GM12865 (cell line): ENCODE measurements at regions not wholly inside any gene's neighbourhood (a gene's known extent, or its start where the extent isn't known, plus 50 kb on each side); places are given as distances from the start of the nearest gene placed in this dataset.

Experiments used
- DNase-seq: peaks from one replicate; pipeline ENCODE4 v3.0.0; 2010; ENCODE audit warnings: low read depth
- H3K4me3 ChIP-seq: 2 replicates; pipeline ENCODE4 v1.5.1; 2011; ENCODE audit warnings: mild to moderate bottlenecking, low read depth, low read length, control low read depth
- TF ChIP-seq, protein P1 (sequence below): IDR thresholded peaks from 2 replicates; pipeline ENCODE4 v1.5.1; 2011; ENCODE audit warnings: low read length, control low read depth, low read depth, inconsistent platforms; ENCODE audit not compliant: insufficient read depth; ENCODE audit errors: missing control alignments

GRCh38 chr22:49715450-49715849, 112.2 kb downstream of the BRD1 start:
- no peak for DNase-seq
- H3K4me3 ChIP-seq = no peak overlapping the region
- TF ChIP-seq, protein P1, sequence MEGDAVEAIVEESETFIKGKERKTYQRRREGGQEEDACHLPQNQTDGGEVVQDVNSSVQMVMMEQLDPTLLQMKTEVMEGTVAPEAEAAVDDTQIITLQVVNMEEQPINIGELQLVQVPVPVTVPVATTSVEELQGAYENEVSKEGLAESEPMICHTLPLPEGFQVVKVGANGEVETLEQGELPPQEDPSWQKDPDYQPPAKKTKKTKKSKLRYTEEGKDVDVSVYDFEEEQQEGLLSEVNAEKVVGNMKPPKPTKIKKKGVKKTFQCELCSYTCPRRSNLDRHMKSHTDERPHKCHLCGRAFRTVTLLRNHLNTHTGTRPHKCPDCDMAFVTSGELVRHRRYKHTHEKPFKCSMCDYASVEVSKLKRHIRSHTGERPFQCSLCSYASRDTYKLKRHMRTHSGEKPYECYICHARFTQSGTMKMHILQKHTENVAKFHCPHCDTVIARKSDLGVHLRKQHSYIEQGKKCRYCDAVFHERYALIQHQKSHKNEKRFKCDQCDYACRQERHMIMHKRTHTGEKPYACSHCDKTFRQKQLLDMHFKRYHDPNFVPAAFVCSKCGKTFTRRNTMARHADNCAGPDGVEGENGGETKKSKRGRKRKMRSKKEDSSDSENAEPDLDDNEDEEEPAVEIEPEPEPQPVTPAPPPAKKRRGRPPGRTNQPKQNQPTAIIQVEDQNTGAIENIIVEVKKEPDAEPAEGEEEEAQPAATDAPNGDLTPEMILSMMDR = no peak

GRCh38 chr22:49713003-49713402, 114.7 kb downstream of the BRD1 start:
- no peak for DNase-seq
- TF ChIP-seq, protein P1 = no peak
- no peak overlapping the region for H3K4me3 ChIP-seq

DNA sequence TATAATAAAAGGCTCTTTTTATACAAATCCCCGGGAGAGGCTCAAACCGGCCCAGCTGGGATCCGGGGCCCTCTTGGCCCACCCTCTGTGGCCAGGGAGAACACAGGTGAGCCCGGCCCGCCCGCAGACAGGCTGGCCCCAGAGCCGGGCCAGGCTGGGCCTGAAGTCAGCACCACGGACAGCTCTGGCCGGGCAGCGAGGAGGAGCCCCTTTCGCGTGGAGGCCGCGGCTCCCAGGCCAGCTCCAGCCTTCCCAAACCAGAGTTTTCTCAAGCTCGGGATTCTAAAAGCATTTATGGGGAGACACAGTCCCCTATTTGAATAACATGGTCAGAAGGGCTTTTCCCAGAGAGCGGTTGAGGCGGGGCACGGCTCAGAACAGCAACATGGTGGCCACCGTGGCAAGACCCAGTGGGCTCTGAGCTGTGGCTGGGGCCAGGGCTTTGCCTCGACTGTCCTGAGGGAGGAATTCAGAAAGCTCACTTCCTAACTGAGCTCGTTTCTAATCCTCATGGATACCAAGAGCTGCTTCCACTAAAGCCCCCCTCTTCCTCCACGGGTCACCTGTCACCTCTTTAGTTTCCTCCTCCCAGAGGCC, 115.4 kb downstream of the BRD1 start:
- H3K4me3 ChIP-seq = no peak overlapping the region
- DNase-seq = no peak
- TF ChIP-seq, protein P1 = no peak

DNA sequence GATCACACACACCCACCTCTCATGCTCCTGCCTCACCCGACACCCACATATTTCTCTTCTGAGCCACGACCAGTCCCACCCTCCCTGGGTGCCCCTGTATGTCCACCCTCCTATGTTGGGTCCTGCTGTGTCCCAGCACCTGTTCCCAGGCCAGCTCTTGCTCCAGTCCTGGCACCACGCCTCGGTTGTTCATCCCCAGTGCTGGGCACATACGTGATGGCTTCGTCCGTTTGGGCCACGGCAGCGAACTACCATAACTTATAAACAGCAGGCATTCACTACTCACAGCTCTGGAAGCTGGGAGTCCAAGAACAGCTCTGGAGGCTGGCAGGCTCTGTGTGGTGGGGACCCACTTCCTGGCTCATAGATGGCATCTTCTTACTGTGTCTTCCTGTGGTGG, 116.9 kb downstream of the BRD1 start:
- TF ChIP-seq, protein P1 = no peak
- H3K4me3 ChIP-seq = no peak overlapping the region
- no peak for DNase-seq

DNA sequence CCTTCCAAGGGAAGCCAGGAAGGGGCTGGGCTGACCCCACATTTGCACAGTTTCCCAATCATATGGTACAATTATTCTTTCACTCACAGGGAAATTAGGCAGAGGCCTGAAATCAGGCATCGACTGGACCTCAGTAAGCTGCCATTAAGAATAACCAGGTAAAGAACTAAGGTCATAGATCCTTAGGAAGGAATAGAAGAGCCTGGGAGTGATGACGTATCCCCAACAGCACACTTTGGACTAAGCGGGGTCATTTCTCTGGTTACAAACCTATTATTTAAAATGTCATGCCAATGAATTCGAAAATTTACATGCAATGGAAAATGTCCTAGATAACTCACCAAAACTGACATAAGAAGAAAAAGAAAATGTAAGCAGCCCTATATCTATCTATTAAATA, 118.2 kb downstream of the BRD1 start:
- TF ChIP-seq, protein P1 = no peak
- H3K4me3 ChIP-seq = no peak overlapping the region
- no peak for DNase-seq

- DNase-seq = no peak
- TF ChIP-seq, protein P1 = no peak
- H3K4me3 ChIP-seq = no peak overlapping the region
Measured at GRCh38 chr22:49705972-49706352, 121.7 kb downstream of the BRD1 start.

DNA sequence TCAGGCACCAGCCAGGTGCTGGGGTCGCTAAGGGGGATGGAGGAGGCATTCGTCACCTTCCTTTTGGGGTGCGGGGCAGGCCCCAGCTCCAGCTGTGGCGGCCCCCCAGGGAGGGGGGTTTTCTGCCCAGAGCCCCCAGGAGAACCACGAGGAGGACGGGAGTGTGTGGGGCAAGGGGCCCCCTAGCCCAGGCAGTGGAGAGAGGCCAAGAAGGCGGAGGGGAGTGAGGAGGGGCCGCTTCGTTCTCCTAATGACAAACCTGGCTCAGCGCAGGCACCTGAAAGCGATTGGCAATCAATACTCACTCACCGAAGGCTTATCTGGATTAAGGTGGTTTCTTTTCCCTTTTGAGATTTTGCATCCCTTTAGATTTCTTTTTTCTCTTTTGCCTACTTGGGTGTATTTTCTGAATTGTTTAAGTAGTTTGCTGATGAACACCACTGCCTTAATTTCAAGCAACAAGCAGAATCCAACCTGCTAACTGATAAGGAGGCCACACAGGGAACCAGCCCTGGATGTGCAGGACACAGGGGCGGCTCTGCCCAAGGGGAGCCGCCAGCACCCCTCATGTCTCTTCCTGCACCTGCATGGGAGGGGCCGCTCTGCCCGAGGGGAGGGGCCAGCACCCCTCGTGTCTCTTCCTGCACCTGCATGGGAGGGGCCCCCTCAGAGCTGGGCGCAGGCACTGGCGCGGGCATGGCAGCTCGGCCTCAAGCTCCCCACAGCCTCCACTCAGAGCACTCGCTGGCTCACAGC, 122.3 kb downstream of the BRD1 start:
- no peak overlapping the region for H3K4me3 ChIP-seq
- DNase-seq = no peak
- TF ChIP-seq, protein P1 = no peak
